ENCODE measurements at regions not wholly inside any gene's neighbourhood (a gene's known extent, or its start where the extent isn't known, plus 50 kb on each side); places are given as distances from the start of the nearest gene placed in this dataset.

DNA sequence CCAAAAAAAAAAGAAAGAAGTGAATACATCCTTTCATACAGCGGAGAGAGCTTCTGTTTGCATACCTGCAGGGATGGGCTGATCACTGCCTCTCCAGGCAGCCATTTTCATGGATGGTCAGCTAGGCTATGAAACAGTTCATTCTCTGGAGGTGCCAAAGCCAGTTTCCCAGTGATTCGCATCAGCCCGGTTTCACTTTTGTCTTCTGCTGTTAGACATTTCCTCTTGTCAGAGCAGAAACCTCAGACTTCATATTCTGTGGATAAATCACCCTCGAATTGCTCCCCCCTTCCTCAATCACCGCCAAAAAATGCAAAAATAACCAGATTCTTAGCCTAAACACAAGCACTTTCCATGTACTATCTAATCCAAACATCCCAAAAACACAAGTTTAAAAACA is 225.6 kb downstream of the ADAMTS9 start:
- TF ChIP-seq MAX (IDR thresholded peaks at IDR 0.05; ENCODE audit: low read depth, low read length) (no peak), CTCF (IDR thresholded peaks at IDR 0.05; ENCODE audit: low read depth, low read length) (no peak)
